Transverse colon (tissue), 4 donors: ENCODE measurements at regions not wholly inside any gene's neighbourhood (a gene's known extent, or its start where the extent isn't known, plus 50 kb on each side); places are given as distances from the start of the nearest gene placed in this dataset.

Source experiments
- CTCF ChIP-seq, 5 experiments: fragments of 200-600 bp in 3 of 5; fragments of 450-650 bp in 2 of 5; sonication (generic) in 3 of 5; IDR thresholded peaks; 1 replicate in 2 of 5; 2 replicates in 3 of 5; pipeline ENCODE4 v1.5.1; 2016 to 2017; ENCODE audit warnings: antibody characterized with exemption in 5 of 5, inconsistent platforms in 3 of 5, mild to moderate bottlenecking in 2 of 5, moderate library complexity in 1 of 5
- EP300 ChIP-seq: sonication (generic); formaldehyde crosslinking; IDR thresholded peaks from one replicate; pipeline ENCODE4 v1.6.1; 2017; ENCODE audit warnings: antibody characterized with exemption, low read depth
- POLR2A ChIP-seq: fragments of 450-650 bp; IDR thresholded peaks from one replicate; pipeline ENCODE4 v1.6.1; 2016; ENCODE audit warnings: antibody characterized with exemption, mild to moderate bottlenecking, moderate library complexity
- POLR2AphosphoS5 ChIP-seq, 3 donors: sonication (generic); formaldehyde crosslinking; IDR thresholded peaks; one replicate each; pipeline ENCODE4 v1.6.1; 2016; ENCODE audit warnings: antibody characterized with exemption in 3 of 3

DNA sequence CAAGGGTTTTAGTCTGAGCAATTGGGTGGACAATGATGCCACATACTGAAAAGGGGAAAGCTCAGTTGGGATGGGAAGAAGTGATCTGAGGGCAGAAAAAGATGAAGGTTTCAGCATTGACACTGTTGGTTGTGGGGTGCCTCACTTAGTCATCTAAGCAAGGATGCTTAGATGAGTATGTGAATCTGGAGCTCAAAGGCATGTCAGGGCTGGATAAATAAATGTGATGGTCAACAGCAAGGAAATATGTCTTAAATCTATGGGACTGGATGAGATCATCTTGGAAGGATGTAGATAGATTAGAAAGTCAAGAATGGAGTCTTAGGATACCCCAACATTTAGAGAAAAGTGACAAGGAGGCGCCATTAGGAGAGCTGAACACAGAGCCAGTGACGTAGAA is 114.6 kb downstream of the ZBTB18 start:
- no peak for TF ChIP-seq EP300
- TF ChIP-seq CTCF (IDR thresholded peaks at IDR 0.05) = no peak
- no peak for TF ChIP-seq POLR2A
- TF ChIP-seq POLR2AphosphoS5 (IDR thresholded peaks at IDR 0.05) = no peak
